A673 (cell line): ENCODE measurements at regions not wholly inside any gene's neighbourhood (a gene's known extent, or its start where the extent isn't known, plus 50 kb on each side); places are given as distances from the start of the nearest gene placed in this dataset.

ENCODE experiments used
- BruUV-seq: library from RNA; stranded (reverse); fragments of 400-500 nt; replicated peaks from 2 replicates; lab custom pipeline; 2021; lab: Mats Ljungman, UMichigan
- CTCF ChIA-PET: fragments of 300-600 bp; sonication (Branson Sonifier 250); formaldehyde crosslinking; loops from one replicate; lab custom pipeline; 2022; ENCODE audit warnings: antibody characterized with exemption; lab: Charles Lee
- POLR2A ChIA-PET: fragments of 300-600 bp; sonication (Branson Sonifier 250); formaldehyde crosslinking; loops from one replicate; lab custom pipeline; 2022; ENCODE audit warnings: antibody characterized with exemption; ENCODE audit not compliant: low non-redundant PET; lab: Charles Lee
- DNase-seq: peaks from one replicate; pipeline ENCODE4 v3.0.0-alpha.2; 2015; ENCODE audit warnings: low spot score
- H3K27ac ChIP-seq: fragments of 200-600 bp; sonication (generic); 2 replicates; pipeline ENCODE4 v1.5.1; 2016; ENCODE audit warnings: mixed run types, low read depth, mild to moderate bottlenecking, mixed read lengths, antibody characterized with exemption, low read length; ENCODE audit not compliant: poor library complexity, severe bottlenecking
- H3K27me3 ChIP-seq: fragments of 200-600 bp; sonication (generic); replicated peaks from 2 replicates; pipeline ENCODE4 v1.6.1; 2017; ENCODE audit warnings: mixed run types, low read depth, mild to moderate bottlenecking, mixed read lengths, antibody characterized with exemption, low read length; ENCODE audit not compliant: insufficient read depth, poor library complexity
- H3K36me3 ChIP-seq: fragments of 200-600 bp; sonication (generic); 2 replicates; pipeline ENCODE4 v1.6.1; 2016; ENCODE audit warnings: mixed run types, mild to moderate bottlenecking, mixed read lengths, antibody characterized with exemption, low read length; ENCODE audit not compliant: insufficient read depth, poor library complexity, severe bottlenecking
- H3K4me1 ChIP-seq: fragments of 200-600 bp; sonication (generic); 2 replicates; pipeline ENCODE4 v1.6.1; 2017; ENCODE audit warnings: mixed run types, mild to moderate bottlenecking, mixed read lengths, antibody characterized with exemption, low read length; ENCODE audit not compliant: insufficient read depth, poor library complexity, severe bottlenecking
- H3K4me3 ChIP-seq: fragments of 200-600 bp; sonication (generic); 2 replicates; pipeline ENCODE4 v1.5.1; 2016; ENCODE audit warnings: low read depth, mixed run types, mild to moderate bottlenecking, mixed read lengths, low read length; ENCODE audit not compliant: poor library complexity, severe bottlenecking
- H3K9me3 ChIP-seq: fragments of 200-600 bp; sonication (generic); 2 replicates; pipeline ENCODE4 v1.6.1; 2016; ENCODE audit warnings: mixed run types, low read depth, mild to moderate bottlenecking, mixed read lengths, antibody characterized with exemption, low read length; ENCODE audit not compliant: poor library complexity, severe bottlenecking
- EZH2 ChIP-seq: fragments of 200-600 bp; sonication (generic); IDR thresholded peaks from 2 replicates; pipeline ENCODE4 v1.6.1; 2017; ENCODE audit warnings: borderline replicate concordance, low read depth, mild to moderate bottlenecking, mixed read lengths, antibody characterized with exemption, low read length; ENCODE audit not compliant: poor library complexity, severe bottlenecking
- intact Hi-C: fragments of 100-400 bp; cut with micrococcal nuclease; formaldehyde crosslinking; loops from one replicate; pipeline ENCODE4 v1.10.0; 2022; ENCODE audit not compliant: unreplicated experiment
- TF ChIP-seq, protein P1 (sequence below): fragments of 300-800, 200-600 bp; sonication (generic); conservative IDR thresholded peaks from 2 replicates; pipeline ENCODE4 v1.5.1; 2017; ENCODE audit warnings: low read depth, mild to moderate bottlenecking, antibody characterized with exemption, low read length, moderate library complexity, mixed read lengths

DNA sequence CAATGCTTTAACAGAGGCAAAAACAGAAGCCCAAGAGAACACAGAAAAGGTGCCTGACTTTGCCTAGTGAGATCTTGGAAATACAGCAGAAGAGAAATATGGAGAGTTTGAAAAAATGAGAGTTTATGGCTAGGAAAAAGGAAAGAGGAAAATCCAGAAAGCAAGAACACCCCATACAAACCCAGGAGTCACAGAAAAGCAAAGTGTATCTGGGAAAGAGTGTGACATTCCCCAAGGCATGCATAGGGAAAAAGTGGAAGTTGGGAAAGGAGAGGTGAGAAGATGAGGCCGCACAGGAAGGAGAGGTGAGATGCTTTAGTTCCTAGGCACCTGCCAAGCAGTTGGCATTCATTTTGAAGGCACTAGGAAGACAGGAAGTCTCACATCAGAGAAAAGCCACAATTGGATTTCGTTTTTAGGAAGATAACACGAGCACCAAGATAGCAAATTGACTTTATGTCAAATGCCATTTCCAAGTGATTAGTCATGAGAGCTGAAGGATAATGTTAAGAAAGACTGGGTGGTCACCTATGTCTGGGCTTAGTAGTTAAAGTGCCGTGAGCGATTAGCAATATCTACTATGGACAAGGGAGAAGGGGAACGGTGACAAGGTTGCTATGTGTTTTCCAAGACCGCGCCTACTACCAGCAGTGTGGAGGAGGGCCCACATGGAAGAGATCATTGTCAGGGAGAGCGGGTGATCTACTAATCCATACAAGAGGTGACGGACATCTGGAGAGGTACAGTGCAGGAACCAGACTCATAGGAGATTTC, 224.1 kb upstream of the PARD3B start:
- no peak overlapping the region for H3K4me3 ChIP-seq
- POLR2A ChIA-PET, result no interaction called here
- H3K4me1 ChIP-seq, result peaks cover 5% of the 10 kb centered on the region
- BruUV-seq, result no TSS peak
- H3K9me3 ChIP-seq, result no peaks in the 10 kb centered on the region
- no peak overlapping the region for H3K27ac ChIP-seq
- H3K36me3 ChIP-seq, result no peaks in the 10 kb centered on the region
- CTCF ChIA-PET, result no interaction called here
- no peaks in the 10 kb centered on the region for H3K27me3 ChIP-seq
- intact Hi-C loops, result loop anchor here (10.0 kb wide), 6 partner anchors 216 to 1564 kb away; partner anchors contain the start of gene PARD3B
- TF ChIP-seq EZH2, result no peak
- TF ChIP-seq, protein P1, sequence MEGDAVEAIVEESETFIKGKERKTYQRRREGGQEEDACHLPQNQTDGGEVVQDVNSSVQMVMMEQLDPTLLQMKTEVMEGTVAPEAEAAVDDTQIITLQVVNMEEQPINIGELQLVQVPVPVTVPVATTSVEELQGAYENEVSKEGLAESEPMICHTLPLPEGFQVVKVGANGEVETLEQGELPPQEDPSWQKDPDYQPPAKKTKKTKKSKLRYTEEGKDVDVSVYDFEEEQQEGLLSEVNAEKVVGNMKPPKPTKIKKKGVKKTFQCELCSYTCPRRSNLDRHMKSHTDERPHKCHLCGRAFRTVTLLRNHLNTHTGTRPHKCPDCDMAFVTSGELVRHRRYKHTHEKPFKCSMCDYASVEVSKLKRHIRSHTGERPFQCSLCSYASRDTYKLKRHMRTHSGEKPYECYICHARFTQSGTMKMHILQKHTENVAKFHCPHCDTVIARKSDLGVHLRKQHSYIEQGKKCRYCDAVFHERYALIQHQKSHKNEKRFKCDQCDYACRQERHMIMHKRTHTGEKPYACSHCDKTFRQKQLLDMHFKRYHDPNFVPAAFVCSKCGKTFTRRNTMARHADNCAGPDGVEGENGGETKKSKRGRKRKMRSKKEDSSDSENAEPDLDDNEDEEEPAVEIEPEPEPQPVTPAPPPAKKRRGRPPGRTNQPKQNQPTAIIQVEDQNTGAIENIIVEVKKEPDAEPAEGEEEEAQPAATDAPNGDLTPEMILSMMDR, result no peak
- DNase-seq, result no peak

DNA sequence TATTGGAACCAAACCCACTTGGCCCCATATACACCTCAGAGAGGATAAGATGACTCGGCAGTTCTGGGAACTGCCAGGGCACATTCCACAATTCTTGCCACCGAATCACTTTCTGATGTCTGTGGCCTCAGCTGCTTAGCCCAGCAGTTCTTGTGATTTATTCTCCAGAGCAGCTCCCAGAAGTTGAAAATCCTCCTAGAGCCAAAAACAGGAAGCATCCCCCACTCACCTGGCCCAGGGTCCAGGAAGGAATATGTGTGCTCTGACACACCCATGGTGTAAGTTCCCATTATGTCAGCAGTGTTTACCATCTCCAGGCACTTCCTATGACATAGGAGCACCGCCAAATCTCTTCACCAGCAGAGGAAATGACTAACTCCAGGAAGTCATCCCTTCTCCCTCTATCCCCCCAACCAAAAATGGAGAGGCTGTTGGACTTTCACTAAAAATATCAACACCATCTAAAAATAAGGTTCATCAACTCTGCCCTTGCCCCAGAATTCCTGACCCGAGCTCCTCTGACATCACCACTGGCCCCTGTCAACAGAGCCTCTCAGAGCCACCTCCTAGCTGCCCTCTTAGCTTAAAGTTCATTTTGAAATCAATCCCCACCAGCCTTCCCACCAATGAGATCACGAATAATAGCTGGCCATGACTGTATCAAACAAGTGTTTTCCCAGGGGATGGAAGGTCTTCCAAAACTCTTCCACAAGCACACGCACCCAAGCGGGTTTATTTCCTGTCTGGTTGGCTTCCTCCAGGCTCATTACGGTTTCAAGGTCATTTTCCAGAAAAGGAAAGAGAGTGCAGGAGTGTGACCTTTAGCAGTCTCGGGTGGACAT, 223.1 kb upstream of the PARD3B start:
- ChIA-PET POLR2A (interaction anchor here (0.7 kb wide), 1 partner anchor 185 kb away, joined by 6 read pairs; no protein-coding TSS in a partner anchor), CTCF (no interaction called here)
- intact Hi-C loops, result loop anchor here (10.0 kb wide), 6 partner anchors 217 to 1563 kb away; partner anchors contain the start of gene PARD3B
- Histone ChIP-seq H3K9me3 (no peaks in the 10 kb centered on the region), H3K4me3 (no peak overlapping the region), H3K27ac (no peak overlapping the region), H3K4me1 (peaks cover 5% of the 10 kb centered on the region), H3K27me3 (no peaks in the 10 kb centered on the region), H3K36me3 (no peaks in the 10 kb centered on the region)
- peak; percentile 48 for DNase-seq
- TF ChIP-seq, protein P1, result no peak
- TF ChIP-seq EZH2, result no peak
- BruUV-seq, result no TSS peak

DNA sequence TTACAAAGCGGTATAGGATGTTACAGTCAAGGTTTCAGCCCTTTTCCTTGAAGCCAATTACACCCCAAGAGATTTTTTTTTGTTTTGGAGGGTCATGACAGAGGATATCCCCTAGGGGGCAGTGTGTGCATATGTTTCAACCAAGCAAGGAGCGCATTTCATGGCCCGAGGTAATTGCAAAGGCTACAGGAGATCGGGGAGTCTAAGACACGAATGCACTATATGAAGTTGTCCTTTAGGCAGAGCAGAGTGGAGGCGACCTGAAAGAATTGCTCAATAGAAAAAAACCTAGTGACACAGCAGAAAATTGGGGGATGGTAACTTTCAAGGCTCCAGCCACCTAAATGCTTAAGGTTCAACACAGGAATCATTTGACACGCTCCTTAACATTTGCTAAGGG, 219.8 kb upstream of the PARD3B start:
- DNase-seq, result peak; percentile 85
- intact Hi-C loops, result loop anchor here (1.0 to 10.0 kb wide), 12 partner anchors 65 to 1602 kb away; partner anchors contain the start of genes NRP2 and PARD3B
- Histone ChIP-seq H3K9me3 (no peaks in the 10 kb centered on the region), H3K36me3 (no peaks in the 10 kb centered on the region), H3K27ac (no peak overlapping the region), H3K4me3 (no peak overlapping the region), H3K4me1 (peaks cover 22% of the 10 kb centered on the region), H3K27me3 (no peaks in the 10 kb centered on the region)
- POLR2A ChIA-PET, result no interaction called here
- BruUV-seq, result no TSS peak
- CTCF ChIA-PET, result no interaction called here
- no peak for TF ChIP-seq EZH2
- TF ChIP-seq, protein P1, result peak; percentile 86
